Activated T-helper 1 cell treated with anti-CD3 and anti-CD28 coated beads, Interleukin-2, amount 50 U/mL, for 16 hours (primary cell): ENCODE measurements at regions not wholly inside any gene's neighbourhood (a gene's known extent, or its start where the extent isn't known, plus 50 kb on each side); places are given as distances from the start of the nearest gene placed in this dataset.

ENCODE experiments used
- DNase-seq, 2 donors: peaks; one replicate each; pipeline ENCODE4 v3.0.0-alpha.2; 2020; ENCODE audit warnings: low read depth in 1 of 2, low spot score in 1 of 2

DNA sequence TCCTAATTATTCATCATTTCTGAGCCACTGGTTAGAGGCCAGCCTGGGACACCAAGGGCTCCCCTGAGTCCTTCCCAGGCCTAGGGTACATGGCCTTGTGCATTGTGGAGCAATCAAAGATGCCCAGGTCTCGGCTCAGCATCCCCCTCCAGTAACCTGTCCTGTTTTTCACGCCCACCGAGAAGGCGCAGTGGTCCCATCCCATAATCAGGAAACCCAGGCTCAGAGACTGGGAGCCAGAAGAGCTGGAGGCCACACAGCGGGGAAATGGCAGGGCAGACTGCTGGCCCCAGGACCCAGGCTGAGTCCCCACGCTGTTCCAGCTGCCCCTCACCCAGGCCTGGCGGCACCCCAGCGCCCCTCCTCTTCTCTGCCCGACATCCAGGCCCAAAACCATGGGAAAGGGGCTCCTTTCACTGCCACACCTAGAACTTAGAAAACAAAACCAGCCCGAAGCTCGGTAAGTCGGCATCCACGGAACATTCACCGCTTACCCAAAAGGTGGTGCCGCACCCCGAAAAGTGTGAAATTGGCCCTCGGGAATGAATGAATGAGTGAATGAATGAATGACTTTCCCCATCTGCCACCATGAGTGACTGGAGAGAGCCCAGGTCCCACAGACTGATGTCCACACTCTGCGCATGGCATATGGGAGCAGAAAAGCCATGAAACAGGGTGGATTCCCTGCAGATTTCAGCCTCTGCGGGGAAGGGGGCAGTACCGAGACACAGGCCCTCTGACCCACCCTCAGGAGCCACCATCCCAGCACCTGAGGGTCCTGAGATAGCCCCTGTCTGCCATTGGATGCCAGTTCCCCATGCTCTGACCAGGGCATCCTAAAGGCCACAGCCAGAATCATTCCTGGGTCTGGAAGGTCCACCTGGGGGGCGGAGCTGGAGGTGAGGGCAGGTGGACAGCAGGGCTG, 132.5 kb downstream of the OLFM1 start:
- DNase-seq = no peak

GRCh38 chr9:135220601-135221575, 133.4 kb downstream of the OLFM1 start:
- DNase-seq = no peak

GRCh38 chr9:135221576-135221950, 134.1 kb downstream of the OLFM1 start:
- no peak for DNase-seq

- DNase-seq = no peak
Measured at GRCh38 chr9:135221951-135222631, 134.6 kb downstream of the OLFM1 start.

- DNase-seq = no peak
Measured at GRCh38 chr9:135222881-135223760, 135.7 kb downstream of the OLFM1 start.

GRCh38 chr9:135223831-135224230, 136.4 kb downstream of the OLFM1 start:
- DNase-seq = no peak

GRCh38 chr9:135224286-135224877, 136.9 kb downstream of the OLFM1 start:
- DNase-seq = no peak

DNA sequence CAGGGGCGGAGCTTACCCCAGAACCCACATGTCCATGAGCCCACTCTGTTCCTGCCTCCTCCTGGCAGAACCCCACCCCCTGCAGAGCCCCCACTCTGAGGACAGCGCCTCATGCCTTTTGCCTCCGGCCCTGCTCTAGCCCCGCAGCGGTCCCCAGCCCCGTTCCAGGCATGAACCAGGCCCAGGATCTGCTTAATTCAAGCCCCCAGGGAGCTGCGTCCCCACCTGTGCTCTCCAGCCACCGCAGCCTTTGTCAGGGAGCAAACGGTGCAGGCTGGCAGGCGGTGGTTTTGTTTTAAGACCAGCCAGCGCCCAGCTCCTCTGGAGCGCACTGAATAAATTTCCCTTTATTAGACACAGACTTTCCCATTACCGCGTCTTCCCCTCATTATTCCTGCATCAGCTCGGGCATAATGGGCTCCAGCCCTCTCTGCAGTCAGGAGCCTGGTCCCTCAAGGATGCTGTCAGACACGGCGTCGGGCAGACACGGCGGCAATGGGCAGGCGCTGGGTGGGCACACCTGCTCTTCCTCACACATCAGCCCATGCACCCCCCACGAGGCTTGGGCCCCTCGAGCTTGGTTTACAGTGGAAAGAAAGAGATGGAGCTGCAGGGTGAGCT, 137.6 kb downstream of the OLFM1 start:
- DNase-seq = no peak

DNA sequence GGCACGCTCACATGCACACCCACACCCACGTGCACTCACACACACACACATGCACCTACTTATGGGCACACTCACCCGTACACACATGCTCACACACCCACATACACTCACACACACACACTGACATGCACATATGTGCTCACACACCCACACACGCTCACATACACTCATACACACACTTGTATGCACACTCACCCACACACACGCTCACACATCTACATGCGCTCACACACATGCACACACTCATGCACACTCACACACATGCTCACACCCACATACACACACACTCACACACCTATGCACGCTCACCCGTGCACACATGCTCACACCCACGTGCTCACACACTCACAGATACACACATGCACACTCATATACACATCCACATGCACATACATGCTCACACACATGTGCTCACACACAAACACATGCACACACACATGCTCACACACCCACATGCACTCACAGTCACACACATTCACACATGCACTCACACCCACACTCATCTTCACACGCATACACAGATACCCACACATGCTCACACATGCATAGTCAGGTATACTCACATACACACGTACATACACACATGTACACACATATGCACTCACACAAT, 138.3 kb downstream of the OLFM1 start:
- DNase-seq = no peak

- no peak for DNase-seq
Measured at GRCh38 chr9:135226369-135227050, 139.0 kb downstream of the OLFM1 start.

GRCh38 chr9:135227641-135228251, 140.3 kb downstream of the OLFM1 start:
- no peak for DNase-seq

GRCh38 chr9:135228345-135228982, 141.0 kb downstream of the OLFM1 start:
- DNase-seq = no peak

DNA sequence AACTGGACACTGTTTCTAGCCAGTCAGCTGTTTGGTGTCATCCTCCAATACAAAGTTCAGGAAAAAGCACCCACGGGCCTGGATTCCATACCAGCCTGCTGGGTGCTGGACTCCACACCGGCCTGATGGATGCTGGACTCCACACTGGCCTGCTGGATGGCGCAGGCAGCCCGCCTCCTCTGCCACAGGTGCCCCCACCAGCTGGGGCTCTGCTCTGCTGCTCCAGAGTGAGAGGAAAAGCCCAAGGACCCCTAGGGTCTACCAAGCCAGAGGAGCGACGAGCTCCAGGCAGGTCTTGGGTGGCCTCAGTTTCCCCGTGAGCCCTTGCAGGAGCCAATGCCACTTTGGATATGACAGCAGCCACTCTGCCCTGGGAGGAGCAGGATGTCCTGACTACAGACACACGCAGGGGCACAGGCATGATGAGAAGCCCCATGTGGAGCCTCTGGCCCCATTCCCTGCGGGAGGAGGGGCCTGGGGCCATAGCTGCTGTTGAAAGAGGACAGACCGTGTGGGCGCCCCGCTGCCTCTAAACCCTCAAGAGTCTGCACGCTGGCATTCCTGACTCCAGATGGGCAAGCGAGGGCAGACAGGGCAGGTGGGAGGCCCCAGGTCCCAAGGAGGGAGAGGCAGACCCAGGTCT, 141.6 kb downstream of the OLFM1 start:
- no peak for DNase-seq

GRCh38 chr9:135229701-135230385, 142.4 kb downstream of the OLFM1 start:
- DNase-seq = no peak

DNA sequence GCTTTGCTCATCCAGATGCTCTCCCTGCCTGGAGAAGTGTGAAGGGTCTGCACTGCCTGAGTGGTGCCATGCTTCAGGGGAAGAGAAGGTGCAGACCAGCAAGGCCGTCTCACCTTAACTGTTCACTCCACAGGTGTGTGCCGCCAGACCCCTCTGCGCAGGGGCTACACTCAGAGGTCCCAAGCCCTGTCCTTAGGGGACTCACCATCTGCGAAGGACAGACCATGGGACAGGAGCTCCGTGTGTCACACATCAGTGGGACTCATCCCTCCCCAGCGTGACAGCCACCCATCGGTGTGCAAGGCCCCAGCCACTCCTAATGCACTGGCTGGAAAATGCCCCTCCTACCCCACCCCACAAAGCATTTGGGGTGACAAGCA, 142.9 kb downstream of the OLFM1 start:
- DNase-seq = no peak

GRCh38 chr9:135230817-135231520, 143.5 kb downstream of the OLFM1 start:
- no peak for DNase-seq
